Kidney (tissue), 13 donors: ENCODE measurements at regions not wholly inside any gene's neighbourhood (a gene's known extent, or its start where the extent isn't known, plus 50 kb on each side); places are given as distances from the start of the nearest gene placed in this dataset.

Experiments used
- DNase-seq, 5 donors: peaks; one replicate each; pipeline ENCODE4 v3.0.0-alpha.2; 2013 to 2020
- FAIRE-seq: peaks from 2 replicates; lab custom pipeline; 2012; peaks lifted over from hg19 to GRCh38; lab: Jason Lieb, UNC
- H3K27ac ChIP-seq, 2 donors: one replicate each; pipeline ENCODE4 v1.7.0; 2013; ENCODE audit warnings: low read depth in 2 of 2, low read length in 2 of 2, inconsistent platforms in 1 of 2
- H3K27me3 ChIP-seq: one replicate; pipeline ENCODE4 v1.7.1; 2013; ENCODE audit warnings: low read length, inconsistent platforms; ENCODE audit not compliant: control insufficient read depth, insufficient read depth
- H3K36me3 ChIP-seq, 3 donors: one replicate each; pipeline versions ENCODE4 v1.7.0 to v1.7.1; 2013; ENCODE audit warnings: low read length in 3 of 3, control low read depth in 1 of 3, inconsistent platforms in 1 of 3; ENCODE audit not compliant: insufficient read depth in 3 of 3, control insufficient read depth in 2 of 3
- H3K4me1 ChIP-seq, 3 donors: one replicate each; pipeline versions ENCODE4 v1.7.0 to v1.7.1; 2013; ENCODE audit warnings: low read length in 3 of 3, inconsistent platforms in 1 of 3, low read depth in 1 of 3; ENCODE audit not compliant: control insufficient read depth in 2 of 3, insufficient read depth in 2 of 3
- H3K4me3 ChIP-seq, 3 donors: one replicate each; pipeline versions ENCODE4 v1.7.0 to v1.8.1; 2013; ENCODE audit warnings: low read length in 3 of 3, control low read depth in 1 of 3, inconsistent platforms in 1 of 3
- H3K9ac ChIP-seq, 3 donors: one replicate each; pipeline versions ENCODE4 v1.7.0 to v1.7.1; 2013; ENCODE audit warnings: low read length in 3 of 3, control low read depth in 1 of 3, inconsistent platforms in 1 of 3
- H3K9me3 ChIP-seq, 3 donors: one replicate each; pipeline versions ENCODE4 v1.7.0 to v1.7.1; 2013; ENCODE audit warnings: low read length in 3 of 3, control low read depth in 1 of 3, inconsistent platforms in 1 of 3; ENCODE audit not compliant: control insufficient read depth in 2 of 3, insufficient read depth in 1 of 3
- intact Hi-C: fragments of 100-400 bp; cut with DNase I; formaldehyde crosslinking; loops from one replicate; pipeline ENCODE4 v1.11.1; 2022
- TF ChIP-seq, protein P1 (sequence below): IDR thresholded peaks from 3 replicates; pipeline ENCODE4 v1.5.1; 2012; ENCODE audit warnings: mild to moderate bottlenecking, moderate library complexity, borderline replicate concordance; ENCODE audit not compliant: insufficient read depth; ENCODE audit errors: extremely low read depth
- donor health status: control.
- donor health status: control.
- donor health status: control.
- donor health status: control.
- donor health status: control.
- donor health status: DM: yes; HTN: yes; CAD: no.
- donor health status: Normal renal cell carcinoma (clear cell type).

GRCh38 chr11:41868606-41869005 is 409.2 kb upstream of the LRRC4C start:
- no peak for FAIRE-seq
- no peak overlapping the region for H3K9ac ChIP-seq
- TF ChIP-seq, protein P1, sequence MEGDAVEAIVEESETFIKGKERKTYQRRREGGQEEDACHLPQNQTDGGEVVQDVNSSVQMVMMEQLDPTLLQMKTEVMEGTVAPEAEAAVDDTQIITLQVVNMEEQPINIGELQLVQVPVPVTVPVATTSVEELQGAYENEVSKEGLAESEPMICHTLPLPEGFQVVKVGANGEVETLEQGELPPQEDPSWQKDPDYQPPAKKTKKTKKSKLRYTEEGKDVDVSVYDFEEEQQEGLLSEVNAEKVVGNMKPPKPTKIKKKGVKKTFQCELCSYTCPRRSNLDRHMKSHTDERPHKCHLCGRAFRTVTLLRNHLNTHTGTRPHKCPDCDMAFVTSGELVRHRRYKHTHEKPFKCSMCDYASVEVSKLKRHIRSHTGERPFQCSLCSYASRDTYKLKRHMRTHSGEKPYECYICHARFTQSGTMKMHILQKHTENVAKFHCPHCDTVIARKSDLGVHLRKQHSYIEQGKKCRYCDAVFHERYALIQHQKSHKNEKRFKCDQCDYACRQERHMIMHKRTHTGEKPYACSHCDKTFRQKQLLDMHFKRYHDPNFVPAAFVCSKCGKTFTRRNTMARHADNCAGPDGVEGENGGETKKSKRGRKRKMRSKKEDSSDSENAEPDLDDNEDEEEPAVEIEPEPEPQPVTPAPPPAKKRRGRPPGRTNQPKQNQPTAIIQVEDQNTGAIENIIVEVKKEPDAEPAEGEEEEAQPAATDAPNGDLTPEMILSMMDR, result no peak

DNA sequence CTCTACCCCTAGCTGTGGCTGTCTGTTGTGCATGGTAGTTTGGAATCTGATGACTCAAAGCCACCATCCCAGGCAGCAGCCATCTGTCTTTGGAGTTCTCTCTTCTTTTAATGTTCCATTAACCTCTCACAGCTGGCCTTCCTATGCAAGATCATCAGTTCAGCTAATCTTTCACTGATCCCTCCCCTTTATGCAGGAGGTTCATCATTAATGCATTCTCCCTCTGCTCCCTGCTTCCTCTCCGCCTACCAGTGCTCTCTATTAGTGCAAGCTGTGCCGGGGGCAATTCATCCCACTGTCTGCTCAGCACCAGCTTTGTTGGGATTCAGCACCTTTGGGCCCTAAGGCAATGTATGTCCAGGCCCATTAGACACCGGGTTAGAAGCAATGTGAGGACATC is 413.0 kb upstream of the LRRC4C start:
- no peaks in the 10 kb centered on the region for H3K9me3 ChIP-seq
- TF ChIP-seq, protein P1, result no peak
- no peaks in the 10 kb centered on the region for H3K27me3 ChIP-seq
- DNase-seq (no peak), FAIRE-seq (no peak)
- no peaks in the 10 kb centered on the region for H3K36me3 ChIP-seq
- no peak overlapping the region for H3K4me3 ChIP-seq
- H3K27ac ChIP-seq, result no peak overlapping the region
- intact Hi-C loops, result no loop called here
- no peak overlapping the region for H3K9ac ChIP-seq
- H3K4me1 ChIP-seq, result no peaks in the 10 kb centered on the region

More at GRCh38 chr11:41868606-41869005, 409.2 kb upstream of the LRRC4C start:
- intact Hi-C loops, result no loop called here
- Histone ChIP-seq H3K9me3 (no peaks in the 10 kb centered on the region), H3K36me3 (no peaks in the 10 kb centered on the region), H3K27me3 (no peaks in the 10 kb centered on the region), H3K27ac (no peak overlapping the region), H3K4me1 (no peaks in the 10 kb centered on the region), H3K4me3 (no peak overlapping the region)
- DNase-seq, result no peak

DNA sequence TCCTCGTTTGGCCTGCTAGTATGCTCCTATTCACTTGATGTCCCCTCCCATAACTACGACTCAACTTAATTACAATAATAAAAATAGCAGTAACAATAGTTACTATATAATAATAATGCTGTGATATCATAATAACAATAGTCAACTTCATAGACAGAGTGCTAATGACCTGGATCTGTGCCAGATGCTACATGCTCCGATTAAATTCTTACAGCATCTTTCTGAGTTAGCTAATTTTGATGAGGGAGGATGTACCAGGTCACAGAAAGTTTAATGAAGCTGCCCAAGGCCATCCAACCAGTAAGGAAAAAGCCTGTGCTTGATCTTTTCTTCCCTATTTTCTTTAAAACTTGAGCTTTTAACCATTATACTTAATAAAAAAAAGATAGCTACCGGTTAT is 413.4 kb upstream of the LRRC4C start:
- Histone ChIP-seq H3K4me3 (no peak overlapping the region), H3K27me3 (no peaks in the 10 kb centered on the region), H3K27ac (no peak overlapping the region), H3K36me3 (no peaks in the 10 kb centered on the region), H3K9me3 (no peaks in the 10 kb centered on the region), H3K9ac (no peak overlapping the region), H3K4me1 (no peaks in the 10 kb centered on the region)
- DNase-seq (no peak), FAIRE-seq (no peak)
- intact Hi-C loops, result no loop called here
- TF ChIP-seq, protein P1, result no peak

GRCh38 chr11:41878095-41878494 is 418.6 kb upstream of the LRRC4C start:
- FAIRE-seq (no peak), DNase-seq (no peak)
- Histone ChIP-seq H3K27ac (no peak overlapping the region), H3K9me3 (no peaks in the 10 kb centered on the region), H3K4me1 (no peaks in the 10 kb centered on the region), H3K4me3 (no peak overlapping the region), H3K9ac (no peak overlapping the region), H3K36me3 (no peaks in the 10 kb centered on the region), H3K27me3 (no peaks in the 10 kb centered on the region)
- intact Hi-C loops, result no loop called here
- TF ChIP-seq, protein P1, result no peak
